ENCODE measurements at regions not wholly inside any gene's neighbourhood (a gene's known extent, or its start where the extent isn't known, plus 50 kb on each side); places are given as distances from the start of the nearest gene placed in this dataset.

DNA sequence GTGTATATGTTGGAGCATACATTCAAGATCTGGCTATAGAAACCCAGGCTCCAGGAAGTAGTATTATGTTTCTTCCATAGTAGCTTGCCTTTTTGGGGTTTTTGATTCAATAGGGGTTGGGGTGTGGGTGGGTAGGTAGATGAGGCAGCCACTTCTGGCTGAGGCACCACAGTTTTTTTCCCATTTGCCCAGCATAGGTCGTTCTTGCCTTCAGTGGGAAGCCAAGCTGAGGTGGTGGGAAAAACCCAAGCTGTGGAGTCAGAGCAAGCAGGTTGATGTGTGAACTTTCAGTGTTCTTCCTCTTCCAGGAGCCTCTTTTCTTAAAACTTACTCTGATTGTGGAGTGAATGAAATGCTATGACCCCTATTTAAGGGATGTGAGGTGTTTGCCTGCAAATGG is 67.0 kb upstream of the RPS6KA3 start:
- TF ChIP-seq POLR2A (IDR thresholded peaks at IDR 0.05; ENCODE audit: low read length) (no peak), GATA1 (IDR thresholded peaks at IDR 0.05; ENCODE audit: low read depth, low read length) (no peak)
